Activated CD8-positive, alpha-beta memory T cell treated with anti-CD3 and anti-CD28 coated beads for 48 hours (primary cell): ENCODE measurements at regions not wholly inside any gene's neighbourhood (a gene's known extent, or its start where the extent isn't known, plus 50 kb on each side); places are given as distances from the start of the nearest gene placed in this dataset.
"Not testable (repeated sequence)": the region's sequence is repeated elsewhere in the genome, so short reads cannot be mapped to it uniquely, and the experiment has no call there.

Experiments used
- DNase-seq, 3 experiments: peaks; one replicate each; pipeline ENCODE4 v3.0.0-alpha.2; 2020; ENCODE audit warnings: low read depth in 2 of 3, low spot score in 2 of 3

DNA sequence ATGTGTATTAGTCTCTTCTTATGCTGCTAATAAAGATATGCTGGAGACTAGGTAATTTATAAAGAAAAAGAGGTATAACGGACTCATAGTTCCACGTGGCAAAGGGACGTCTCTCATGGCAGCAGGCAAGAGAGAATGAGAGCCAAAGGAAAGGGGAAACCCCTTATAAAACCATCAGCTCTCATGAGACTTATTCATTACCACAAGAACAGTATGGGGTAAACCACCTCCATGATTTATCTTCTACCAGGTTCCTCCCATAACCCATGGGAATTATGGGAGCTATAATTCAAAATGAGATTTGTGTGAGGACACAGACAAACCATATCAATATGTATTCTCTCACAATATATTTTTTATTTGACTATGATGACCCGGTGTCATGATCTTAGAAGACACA, 109.1 kb downstream of the UTRN start:
- DNase-seq, result no peak

DNA sequence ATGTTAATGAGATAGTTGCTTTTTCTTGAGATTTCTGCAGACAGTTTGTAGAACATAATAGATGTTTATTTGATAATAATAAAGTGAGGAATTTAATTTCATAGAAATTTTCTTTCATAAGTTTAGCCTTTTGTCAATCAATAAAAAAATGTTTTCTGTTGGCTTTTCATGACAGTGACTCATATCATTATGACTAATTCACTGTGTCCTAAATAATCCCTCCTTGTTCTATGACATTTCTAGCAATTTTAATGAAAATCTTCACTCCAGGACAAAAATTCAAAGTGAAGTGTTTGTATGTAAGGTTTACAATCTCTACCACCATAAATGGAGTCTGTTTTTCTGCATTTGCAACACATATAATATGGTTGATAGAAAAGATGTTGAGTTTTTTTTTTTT, 109.9 kb downstream of the UTRN start:
- DNase-seq, result no peak

DNA sequence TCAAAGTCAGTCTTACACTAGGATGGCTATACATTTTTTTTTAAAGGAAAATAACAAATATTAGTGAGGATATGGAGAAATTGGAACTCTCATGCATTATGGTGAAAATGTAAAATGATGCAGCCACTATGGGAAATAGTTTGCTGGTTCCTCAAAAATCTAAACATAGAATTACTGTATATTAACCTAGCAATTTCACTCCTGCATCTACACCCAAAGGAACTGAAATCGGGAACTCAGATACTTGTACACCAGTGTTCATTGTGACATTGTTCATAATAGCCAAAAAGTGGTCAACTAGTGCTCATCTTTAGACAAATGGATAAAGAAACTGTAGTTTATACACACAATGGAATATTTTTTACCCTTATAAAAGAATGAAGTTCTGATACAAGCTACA, 110.7 kb downstream of the UTRN start:
- DNase-seq, result no peak

DNA sequence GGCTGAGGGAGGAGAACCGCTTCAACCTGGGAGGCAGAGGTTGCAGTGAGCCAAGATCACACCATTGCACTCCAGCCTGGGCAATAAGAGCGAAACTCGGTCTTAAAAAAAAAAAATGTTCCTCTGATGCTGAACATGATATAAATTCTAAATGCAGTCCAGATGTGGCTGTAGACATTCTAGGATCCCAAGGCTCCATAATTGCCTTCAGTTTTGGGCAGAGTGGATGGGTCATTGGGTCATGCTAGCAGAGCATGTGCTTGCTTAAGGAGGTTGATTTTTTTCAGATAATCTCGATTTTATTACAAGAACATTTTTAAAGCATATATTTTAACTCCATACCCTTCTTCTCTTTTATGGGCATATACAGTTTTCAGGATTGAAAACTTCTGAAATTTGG, 112.0 kb downstream of the UTRN start:
- DNase-seq, result no peak

DNA sequence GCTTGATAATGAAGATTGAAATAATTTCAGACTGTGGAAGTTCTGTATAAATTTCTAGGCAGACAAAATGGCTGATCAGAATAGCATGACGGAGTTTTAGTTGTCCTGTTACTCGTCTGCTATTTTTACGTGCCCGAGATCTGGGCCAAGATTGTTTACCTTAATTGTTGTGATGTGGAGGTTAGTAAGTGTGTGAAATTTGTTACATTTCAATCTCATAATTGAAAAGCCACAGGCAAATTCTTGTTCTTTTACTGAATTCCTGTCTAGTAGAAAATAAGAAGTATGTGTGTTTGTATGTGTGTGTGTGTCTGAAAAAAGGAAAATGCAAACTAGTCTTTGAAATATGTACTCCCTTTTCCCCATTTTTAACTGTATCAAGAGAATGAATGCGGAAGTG, 115.2 kb downstream of the UTRN start:
- no peak for DNase-seq

DNA sequence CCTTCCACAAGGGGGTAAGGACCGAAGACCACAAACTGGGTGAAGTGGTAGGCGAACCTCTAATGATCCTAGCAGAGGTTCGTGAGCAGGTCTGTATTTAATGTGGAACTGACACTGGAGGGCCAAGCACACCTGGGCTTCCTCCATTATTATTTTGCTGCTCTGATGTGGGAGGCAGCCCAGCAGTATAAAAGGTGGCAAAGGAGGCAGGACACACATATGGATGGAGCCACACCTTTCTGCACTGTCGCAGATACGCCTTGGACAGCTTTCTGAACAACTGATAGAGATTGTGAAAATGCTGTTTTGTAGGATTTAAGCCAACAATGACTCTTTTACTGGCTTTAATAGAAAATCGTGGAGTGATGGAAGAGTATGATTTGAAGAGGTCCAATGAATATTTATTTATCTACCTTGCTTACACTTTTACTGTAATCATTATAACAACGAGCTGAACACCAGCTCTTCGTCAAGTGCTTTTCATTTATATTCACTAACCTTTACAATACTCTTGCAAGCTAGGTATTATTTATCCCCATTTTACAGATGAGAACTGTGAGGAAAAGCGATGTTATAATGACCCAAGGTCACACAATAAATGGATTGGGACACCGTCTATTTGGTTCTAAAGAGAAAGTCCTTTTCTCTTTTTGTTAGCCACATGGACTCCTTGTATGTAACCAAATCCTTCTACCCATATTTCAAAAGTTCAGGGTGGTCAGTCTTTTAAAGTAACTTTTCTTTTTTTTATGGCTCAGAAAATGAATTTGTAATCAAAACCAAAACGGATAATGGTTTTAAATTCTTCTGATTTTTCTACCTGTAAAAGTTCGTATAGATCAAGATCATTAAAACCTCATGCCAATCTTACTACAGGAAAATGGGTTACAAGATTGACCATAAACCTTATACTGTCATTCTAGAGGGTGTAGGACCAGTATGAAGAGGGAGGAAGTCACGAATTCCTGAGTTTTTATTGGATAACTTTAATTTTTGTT, 116.9 kb downstream of the UTRN start:
- DNase-seq, result no peak

DNA sequence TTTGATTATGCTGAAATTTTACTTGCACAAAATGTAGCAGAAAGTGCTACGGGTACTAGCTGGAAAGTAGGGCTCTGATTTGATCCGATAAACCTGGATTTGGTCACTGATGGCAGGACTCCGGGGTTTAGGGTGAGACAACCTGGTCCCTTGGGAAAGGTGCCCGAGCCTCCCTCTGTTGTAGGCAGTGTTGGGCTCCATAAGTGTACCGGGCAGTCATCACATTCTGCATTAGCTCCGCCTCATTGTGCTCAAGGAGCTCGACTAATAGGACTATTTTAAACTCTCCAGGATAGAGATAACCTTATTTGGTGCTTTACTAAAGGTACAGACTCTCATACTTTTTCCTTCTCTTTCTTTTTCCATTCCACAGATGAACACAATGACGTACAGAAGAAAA, 117.6 kb downstream of the UTRN start:
- DNase-seq, result no peak

DNA sequence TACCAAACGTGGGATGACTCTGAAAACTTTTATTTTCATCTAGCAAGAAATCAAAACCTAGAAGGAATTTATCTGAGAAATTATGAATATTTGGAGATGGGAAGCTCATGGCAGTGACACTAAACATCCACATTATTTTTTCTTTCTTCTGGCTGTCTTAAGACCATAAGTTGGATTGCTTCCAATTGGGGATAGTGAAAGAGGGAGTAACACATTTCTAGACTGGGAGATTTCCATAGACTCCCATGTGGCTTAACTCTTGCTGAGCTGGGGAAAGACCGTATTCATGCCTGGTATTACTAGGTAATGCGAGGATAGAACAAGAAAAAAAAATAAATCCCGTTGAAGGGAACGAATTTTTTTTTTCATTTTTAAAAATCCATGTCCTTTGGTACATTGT, 120.0 kb downstream of the UTRN start:
- DNase-seq, result no peak

DNA sequence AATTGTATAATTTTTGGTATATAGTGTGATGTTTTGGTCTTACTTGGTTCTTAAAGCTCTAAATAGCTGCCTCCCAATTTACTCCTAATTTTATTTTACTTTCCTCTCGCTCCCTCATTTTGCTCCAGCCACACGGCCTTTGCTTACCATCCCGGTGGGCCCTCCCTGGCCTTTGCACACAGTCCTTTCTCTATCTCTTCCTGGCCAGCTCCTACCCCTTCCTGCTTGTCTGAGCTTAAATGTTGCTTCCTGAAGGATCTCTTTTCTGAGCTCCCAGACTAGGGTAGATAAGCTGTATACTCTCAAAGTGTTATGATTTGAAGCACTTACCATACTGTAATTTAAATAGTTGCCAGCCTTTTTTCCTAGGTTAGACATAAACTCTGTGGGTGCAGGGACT, 121.7 kb downstream of the UTRN start:
- DNase-seq, result no peak

DNA sequence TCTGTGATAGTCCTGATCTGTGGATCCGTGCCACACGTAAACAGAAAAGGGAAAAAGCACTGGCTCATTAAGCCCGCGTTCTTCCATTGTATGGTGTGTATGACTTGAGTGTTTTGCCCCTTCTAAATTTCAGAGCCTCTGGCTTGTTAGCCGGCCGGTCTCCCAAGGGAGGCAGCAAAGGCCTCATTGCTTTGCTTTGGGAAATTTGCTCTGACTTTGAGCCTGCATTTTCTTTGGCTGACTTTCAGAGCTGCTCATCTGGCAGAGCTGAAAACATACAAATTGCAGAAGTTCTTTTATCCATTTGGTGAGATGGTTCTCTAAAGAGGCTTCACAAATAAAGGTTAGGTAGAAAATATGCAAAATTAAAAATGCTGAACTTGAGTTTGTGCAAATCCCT, 123.0 kb downstream of the UTRN start:
- DNase-seq, result no peak

DNA sequence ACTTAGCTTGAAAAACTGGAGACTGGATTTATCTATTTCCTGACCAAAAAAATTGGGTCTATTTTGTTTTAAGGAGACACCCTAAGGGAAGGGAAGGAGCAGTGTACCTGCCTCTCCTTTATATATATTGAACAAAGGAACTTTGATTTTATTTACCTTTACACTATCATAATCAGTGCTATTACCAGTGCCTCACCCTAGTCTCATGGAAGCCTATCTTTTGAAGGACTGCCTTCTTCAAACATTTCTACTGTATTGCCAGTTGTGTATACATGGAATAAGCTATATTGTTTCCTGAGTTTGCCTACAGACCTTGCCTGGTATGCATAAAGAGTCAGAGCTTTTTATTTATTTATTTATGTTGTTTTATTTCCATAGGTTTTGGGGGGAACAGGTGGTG, 124.9 kb downstream of the UTRN start:
- no peak for DNase-seq

DNA sequence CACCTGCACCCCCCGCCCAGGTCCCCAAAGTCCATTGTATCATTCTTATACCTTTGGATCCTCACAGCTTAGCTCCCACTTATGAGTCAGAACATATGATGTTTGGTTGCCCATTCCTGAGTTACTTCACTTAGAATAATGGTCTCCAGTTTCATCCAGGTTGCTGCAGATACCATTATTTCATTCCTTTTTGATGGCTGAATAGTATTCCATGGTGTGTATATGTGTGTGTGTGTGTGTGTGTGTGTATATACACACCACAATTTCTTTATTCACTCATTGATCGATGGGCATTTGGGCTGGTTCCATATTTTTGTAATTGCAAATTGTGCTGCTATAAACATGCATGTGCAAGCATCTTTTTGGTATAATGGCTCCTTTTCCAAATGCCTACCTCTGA, 125.4 kb downstream of the UTRN start:
- DNase-seq, result not testable (repeated sequence)

DNA sequence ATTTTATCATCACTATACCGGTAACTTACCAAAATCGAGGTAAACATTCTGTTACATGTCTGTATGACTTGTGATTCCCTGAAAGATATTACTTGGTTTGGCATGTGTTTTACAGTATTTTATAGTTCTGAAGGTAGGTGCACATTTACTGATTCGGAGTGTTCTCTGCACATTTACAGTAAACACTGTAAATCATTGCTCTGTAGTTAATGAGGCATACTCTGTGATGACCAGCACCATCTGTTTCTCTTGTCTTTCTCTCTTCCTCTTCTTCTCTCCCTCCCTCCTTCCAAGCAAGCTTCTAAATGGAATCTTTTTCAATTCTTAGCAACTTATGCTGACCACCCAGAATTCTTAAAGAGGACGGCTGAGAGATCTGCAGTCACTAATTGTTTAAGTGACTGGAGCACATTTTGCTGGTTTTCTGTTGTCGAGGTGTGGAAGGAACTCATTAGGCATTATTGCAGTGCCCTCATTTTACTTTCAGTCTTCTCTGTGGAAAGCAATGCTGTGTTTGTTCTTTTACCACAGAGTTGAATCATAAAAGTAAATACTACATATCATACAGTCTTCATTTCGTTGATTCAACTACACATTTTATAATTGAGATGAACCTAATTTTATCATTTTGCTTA, 126.5 kb downstream of the UTRN start:
- DNase-seq, result no peak

DNA sequence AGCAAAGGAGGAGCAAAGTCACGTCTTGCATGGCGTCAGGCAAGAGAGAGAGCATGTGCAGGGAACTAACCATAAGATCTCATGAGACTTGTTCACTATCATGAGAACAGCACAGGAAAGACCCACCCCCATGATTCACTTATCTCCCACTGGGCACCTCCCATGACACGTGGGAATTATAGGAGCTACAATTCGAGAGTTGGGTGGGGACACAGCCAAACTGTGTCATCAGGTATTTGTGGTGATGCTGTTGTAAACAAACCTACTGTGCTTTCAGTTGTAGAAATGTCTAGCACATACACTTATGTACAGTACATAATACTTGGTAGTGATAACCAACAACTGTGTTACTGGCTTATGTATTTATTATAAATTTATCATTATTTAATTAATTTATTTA, 128.3 kb downstream of the UTRN start:
- DNase-seq, result no peak

DNA sequence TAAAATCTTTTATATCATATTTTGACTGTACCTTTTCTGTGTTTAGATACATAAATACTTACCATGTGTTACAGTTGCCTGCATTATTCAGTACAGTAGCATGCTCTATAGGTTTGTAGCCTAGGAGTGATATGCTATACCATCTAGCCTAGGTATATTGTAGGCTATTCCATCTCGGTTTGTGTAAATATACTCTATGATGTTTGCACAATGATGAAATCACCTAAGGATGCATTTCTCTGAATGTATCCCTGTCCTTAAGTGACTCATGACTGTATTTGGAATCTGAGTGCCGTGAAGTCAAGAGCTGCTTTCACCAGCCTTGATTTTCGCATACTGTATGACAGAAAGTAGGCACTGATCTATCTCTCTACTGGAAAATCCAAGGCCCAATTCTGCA, 129.9 kb downstream of the UTRN start:
- DNase-seq, result no peak

DNA sequence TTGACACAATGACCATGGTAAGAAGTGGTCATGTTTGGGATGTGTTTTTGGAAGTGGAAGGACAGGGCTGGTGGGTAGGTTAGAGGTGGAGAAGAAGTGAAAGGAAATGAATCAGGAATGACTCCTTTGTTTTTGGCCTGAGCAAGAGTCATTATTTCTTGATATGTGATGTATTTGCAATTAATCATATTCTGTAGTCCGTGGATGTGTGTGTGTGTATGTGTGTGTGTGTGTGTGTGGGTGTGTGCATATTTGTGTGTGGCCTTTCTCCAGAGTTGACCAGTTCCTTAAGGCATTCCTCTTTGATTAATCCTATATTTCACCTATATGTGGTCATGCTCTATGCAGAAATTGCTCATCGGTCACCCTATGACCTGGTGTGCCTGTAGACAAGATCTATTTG, 130.7 kb downstream of the UTRN start:
- no peak for DNase-seq

DNA sequence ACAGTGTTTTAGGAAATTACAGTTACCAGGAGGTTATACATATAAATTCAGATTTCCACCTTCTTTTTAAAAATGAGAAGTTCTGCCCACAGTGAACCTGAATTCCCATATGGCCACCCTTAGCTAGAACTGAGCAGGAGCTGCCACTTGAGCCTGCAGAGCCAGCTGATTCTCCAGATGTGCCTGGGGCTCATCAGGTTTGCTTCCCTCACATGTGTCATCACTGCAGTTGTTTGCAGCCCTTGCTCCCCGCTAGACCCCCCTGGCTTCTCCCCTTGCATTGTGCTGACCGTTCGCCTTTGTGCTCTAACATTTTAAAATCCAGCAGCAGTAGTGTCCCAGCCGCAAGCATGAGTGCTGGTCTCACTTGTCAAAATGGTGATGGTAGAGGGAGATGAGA, 131.1 kb downstream of the UTRN start:
- DNase-seq, result no peak

DNA sequence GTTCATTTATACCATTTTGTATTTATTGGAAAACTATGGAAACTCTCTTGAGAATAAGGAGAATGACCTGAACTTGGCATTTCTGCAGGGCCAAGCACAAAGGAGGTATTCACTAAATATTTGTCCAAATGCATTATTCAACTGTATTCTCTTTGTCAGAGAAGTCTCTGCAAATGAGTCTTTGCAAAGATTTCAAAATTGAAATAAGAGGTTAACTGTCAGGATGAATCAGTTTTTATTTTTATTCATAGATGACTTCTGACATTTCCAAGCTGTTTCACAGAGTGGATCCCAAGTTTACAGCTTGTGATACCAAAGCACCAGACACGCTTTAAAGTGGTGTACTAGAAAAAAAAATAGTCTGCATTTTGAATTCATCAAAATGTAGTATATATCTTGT, 131.6 kb downstream of the UTRN start:
- DNase-seq, result no peak

DNA sequence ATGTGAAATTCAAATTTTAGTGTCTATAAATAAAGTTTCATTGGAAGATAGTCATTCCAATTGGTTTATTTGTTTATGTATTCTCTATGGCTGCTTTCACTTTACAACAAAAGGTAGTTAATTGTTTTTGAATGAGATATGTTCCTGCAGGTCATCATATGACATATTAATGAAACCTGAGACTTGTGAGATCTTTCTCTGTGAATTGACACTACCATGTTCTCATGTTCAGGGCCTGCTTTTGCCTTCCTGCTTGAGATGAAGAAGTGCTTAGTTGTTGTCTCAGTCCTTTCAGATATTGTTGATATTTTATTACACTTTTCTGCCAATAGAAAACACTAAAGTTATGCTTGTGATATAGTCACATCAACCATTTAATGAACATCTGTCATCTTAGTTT, 132.5 kb downstream of the UTRN start:
- DNase-seq, result no peak

DNA sequence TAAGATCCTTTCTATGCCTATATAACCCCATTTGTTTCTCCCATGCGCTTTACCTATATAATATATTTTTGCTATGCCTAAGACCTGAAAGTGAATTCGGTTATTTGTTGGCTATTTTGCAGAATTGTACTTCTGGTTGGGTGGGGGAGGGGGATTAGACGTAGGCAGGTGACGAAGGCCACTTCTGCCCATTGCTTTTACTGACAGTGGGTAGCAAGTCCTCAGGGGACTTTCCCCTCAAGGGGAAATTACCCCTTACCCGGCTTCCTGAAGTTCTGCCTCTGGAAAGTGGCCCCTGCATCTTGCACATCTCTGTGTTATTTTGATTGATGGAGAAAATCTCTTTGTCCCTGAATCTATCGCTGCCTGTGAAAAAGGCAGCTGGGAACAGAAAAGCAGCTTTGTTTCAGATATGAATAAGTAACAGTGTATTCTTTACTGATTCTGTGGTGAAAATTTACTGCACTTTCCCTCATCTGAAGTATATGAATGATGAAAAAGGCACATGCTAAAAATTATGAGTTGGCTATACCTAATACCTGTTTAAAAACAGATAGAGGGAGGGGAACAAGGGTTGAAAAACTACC, 133.9 kb downstream of the UTRN start:
- DNase-seq, result no peak

DNA sequence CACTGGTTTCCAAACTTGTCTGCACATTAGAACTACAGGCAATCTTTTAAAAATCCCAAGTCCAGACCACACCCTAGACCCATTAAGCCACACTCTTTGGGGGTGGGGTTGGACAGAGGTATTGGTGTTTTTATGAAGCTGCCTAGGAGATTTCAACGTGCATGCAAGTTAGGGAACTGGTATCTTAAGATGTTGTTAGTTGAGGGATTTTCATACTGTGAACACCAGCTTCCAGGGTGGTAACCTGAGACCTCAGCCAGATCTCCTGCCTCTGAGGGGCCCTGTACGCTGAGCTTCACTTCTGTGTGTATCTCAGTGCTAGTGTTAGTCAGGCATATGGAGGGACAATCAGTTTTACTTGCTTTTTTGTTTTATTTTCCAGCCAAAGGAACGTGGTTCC, 138.0 kb downstream of the UTRN start:
- DNase-seq, result no peak

DNA sequence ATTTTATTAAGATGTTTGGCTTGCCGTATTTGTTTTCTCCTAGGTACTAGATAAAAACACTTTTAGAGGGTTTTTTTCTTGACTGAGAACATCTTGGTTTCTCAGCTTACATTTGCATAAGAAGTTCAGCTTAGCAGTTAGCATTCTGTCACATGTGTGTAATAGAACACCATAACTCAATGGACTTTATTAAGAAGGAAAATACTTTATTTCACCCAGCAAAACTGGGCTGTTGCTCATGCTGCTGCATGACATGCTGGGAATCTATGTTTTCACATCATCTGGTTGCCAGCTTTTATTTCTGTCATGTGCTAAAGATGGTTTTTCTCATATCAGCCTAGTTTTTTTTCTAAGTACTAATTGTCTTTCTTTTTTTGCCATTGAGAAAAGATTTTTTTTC, 144.6 kb downstream of the UTRN start:
- DNase-seq, result no peak
